Cardiac muscle cell (in vitro differentiated cells and primary cell): ENCODE measurements at regions not wholly inside any gene's neighbourhood (a gene's known extent, or its start where the extent isn't known, plus 50 kb on each side); places are given as distances from the start of the nearest gene placed in this dataset.

Experiments used
- DNase-seq, 2 donors: peaks; one replicate each; pipeline versions ENCODE4 v3.0.0 to v3.0.0-alpha.2; 2010 to 2017; ENCODE audit warnings: low read depth in 1 of 2, low spot score in 1 of 2
- H3K27ac ChIP-seq: fragments of 200-600 bp; sonication (generic); 2 replicates; pipeline ENCODE4 v1.5.1; 2016
- H3K27me3 ChIP-seq: fragments of 200-600 bp; sonication (generic); 2 replicates; pipeline ENCODE4 v1.6.0; 2016; ENCODE audit warnings: control low read depth
- H3K36me3 ChIP-seq: fragments of 200-600 bp; sonication (generic); 2 replicates; pipeline ENCODE4 v1.5.1; 2016; ENCODE audit warnings: control low read depth
- H3K4me1 ChIP-seq: fragments of 200-600 bp; sonication (generic); 2 replicates; pipeline ENCODE4 v1.8.1; 2017; ENCODE audit warnings: low read depth, mild to moderate bottlenecking, mixed run types
- H3K4me3 ChIP-seq: fragments of 200-600 bp; sonication (generic); 2 replicates; pipeline ENCODE4 v1.5.1; 2016; ENCODE audit warnings: mild to moderate bottlenecking
- H3K9me3 ChIP-seq: fragments of 200-600 bp; sonication (generic); 2 replicates; pipeline ENCODE4 v1.5.1; 2017; ENCODE audit warnings: low read depth, mild to moderate bottlenecking, control low read depth
- CTCF ChIP-seq: IDR thresholded peaks from 2 replicates; pipeline ENCODE4 v1.5.1; 2012; ENCODE audit warnings: low read depth, mild to moderate bottlenecking, low read length

GRCh38 chr2:181114021-181114420 is 133.6 kb downstream of the UBE2E3 start:
- no peak overlapping the region for H3K27ac ChIP-seq
- no peaks in the 10 kb centered on the region for H3K9me3 ChIP-seq
- no peaks in the 10 kb centered on the region for H3K27me3 ChIP-seq
- no peaks in the 10 kb centered on the region for H3K36me3 ChIP-seq
- no peaks in the 10 kb centered on the region for H3K4me1 ChIP-seq
- no peak for TF ChIP-seq CTCF
- no peak overlapping the region for H3K4me3 ChIP-seq
- no peak for DNase-seq

DNA sequence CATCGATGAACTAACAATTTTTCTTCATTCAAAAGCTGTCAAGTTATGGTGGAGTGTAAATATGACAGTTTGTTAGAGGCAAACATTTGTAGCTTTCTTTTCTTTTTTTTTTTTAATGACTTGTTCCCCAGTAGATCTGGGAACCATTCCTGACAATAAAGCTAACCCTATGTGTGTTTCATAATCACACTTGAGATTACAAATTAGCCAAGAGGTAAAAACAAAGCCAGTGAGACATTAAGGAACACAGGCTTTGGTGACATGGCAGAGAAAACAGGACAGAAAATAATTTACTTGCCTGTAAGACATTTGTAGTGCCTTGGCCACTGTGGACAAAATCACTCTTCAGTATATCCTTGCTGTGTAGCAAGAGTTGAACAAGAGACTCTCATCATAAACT is 135.9 kb downstream of the UBE2E3 start:
- no peak for TF ChIP-seq CTCF
- H3K36me3 ChIP-seq = no peaks in the 10 kb centered on the region
- no peaks in the 10 kb centered on the region for H3K4me1 ChIP-seq
- H3K9me3 ChIP-seq = no peaks in the 10 kb centered on the region
- H3K4me3 ChIP-seq = no peak overlapping the region
- DNase-seq = no peak
- H3K27me3 ChIP-seq = no peaks in the 10 kb centered on the region
- H3K27ac ChIP-seq = no peak overlapping the region

- Histone ChIP-seq H3K27me3 (no peaks in the 10 kb centered on the region), H3K36me3 (no peaks in the 10 kb centered on the region), H3K4me3 (no peak overlapping the region), H3K4me1 (no peaks in the 10 kb centered on the region), H3K9me3 (no peaks in the 10 kb centered on the region), H3K27ac (no peak overlapping the region)
- TF ChIP-seq CTCF = no peak
- DNase-seq = no peak
These were observed 137.0 kb downstream of the UBE2E3 start for GRCh38 chr2:181117206-181117925.

GRCh38 chr2:181120625-181121024 is 140.2 kb downstream of the UBE2E3 start:
- no peak for DNase-seq
- H3K9me3 ChIP-seq = no peaks in the 10 kb centered on the region
- H3K4me3 ChIP-seq = no peak overlapping the region
- no peaks in the 10 kb centered on the region for H3K4me1 ChIP-seq
- no peak for TF ChIP-seq CTCF
- H3K27ac ChIP-seq = no peak overlapping the region
- no peaks in the 10 kb centered on the region for H3K36me3 ChIP-seq
- H3K27me3 ChIP-seq = no peaks in the 10 kb centered on the region

- H3K36me3 ChIP-seq = no peaks in the 10 kb centered on the region
- no peak overlapping the region for H3K4me3 ChIP-seq
- H3K27ac ChIP-seq = no peak overlapping the region
- TF ChIP-seq CTCF = no peak
- no peaks in the 10 kb centered on the region for H3K4me1 ChIP-seq
- H3K27me3 ChIP-seq = no peaks in the 10 kb centered on the region
- no peak for DNase-seq
- H3K9me3 ChIP-seq = no peaks in the 10 kb centered on the region
These were observed 141.6 kb downstream of the UBE2E3 start for GRCh38 chr2:181121996-181122395.
